HepG2 (cell line): ENCODE measurements at regions not wholly inside any gene's neighbourhood (a gene's known extent, or its start where the extent isn't known, plus 50 kb on each side); places are given as distances from the start of the nearest gene placed in this dataset.
A peak's percentile ranks its signal among the peaks of the same experiment; 100 is the strongest.

Source experiments
- ATAC-seq: fragments of 200-7000 bp; cut with Tn5 transposase; 3 replicates; pipeline ENCODE4 v1.9.1; 2020; ENCODE audit warnings: mild to moderate bottlenecking, moderate library complexity
- BruUV-seq: library from RNA; stranded (reverse); fragments of 400-500 nt; replicated peaks from 2 replicates; lab custom pipeline; 2021; lab: Mats Ljungman, UMichigan
- CTCF ChIA-PET: fragments of 300-600 bp; formaldehyde crosslinking; extraction: SDS; loops from one replicate; lab custom pipeline; 2021; ENCODE audit warnings: low total read pairs, inconsistent platforms, low intra/inter-chr PET ratio; lab: Yijun Ruan, JAX
- POLR2A ChIA-PET: fragments of 350-600 bp; sonication (Branson Sonifier 250); formaldehyde crosslinking; loops from one replicate; lab custom pipeline; 2020; ENCODE audit warnings: antibody characterized with exemption, inconsistent platforms; lab: Yijun Ruan, JAX
- DNase-seq: peaks from one replicate; pipeline ENCODE4 v3.0.0-alpha.2; 2015; ENCODE audit warnings: low spot score
- FAIRE-seq: peaks from 3 replicates; lab custom pipeline; 2011; peaks lifted over from hg19 to GRCh38; lab: Jason Lieb, UNC
- H2AFZ ChIP-seq: one replicate; pipeline ENCODE4 v1.6.1; 2011; ENCODE audit warnings: low read length, inconsistent platforms
- H3K27ac ChIP-seq: fragments of 300-600 bp; 3 replicates; pipeline ENCODE4 v1.8.0; 2011; ENCODE audit warnings: mixed run types, mild to moderate bottlenecking, mixed read lengths, low read length, inconsistent platforms; ENCODE audit not compliant: insufficient read depth; ENCODE audit errors: extremely low read length
- H3K27me3 ChIP-seq, 2 experiments: fragments of 200-600 bp in 1 of 2; 2 replicates in 1 of 2; 3 replicates in 1 of 2; pipeline versions ENCODE4 v1.6.0 to v1.8.0; 2011; ENCODE audit warnings: low read length in 2 of 2, mild to moderate bottlenecking in 2 of 2, moderate library complexity in 2 of 2, inconsistent platforms in 1 of 2; ENCODE audit not compliant: insufficient read depth in 2 of 2, control insufficient read depth in 1 of 2
- H3K36me3 ChIP-seq, 2 experiments: fragments of 200-600 bp in 1 of 2; replicated peaks in 1 of 2; 2 replicates in 1 of 2; 3 replicates in 1 of 2; pipeline versions ENCODE4 v1.5.1 to v1.8.0; 2011; ENCODE audit warnings: low read length in 2 of 2, inconsistent platforms in 1 of 2; ENCODE audit not compliant: insufficient read depth in 2 of 2, control insufficient read depth in 1 of 2
- H3K4me1 ChIP-seq: 2 replicates; pipeline ENCODE4 v1.5.1; 2012; ENCODE audit warnings: low read length, inconsistent platforms; ENCODE audit not compliant: insufficient read depth
- H3K4me2 ChIP-seq: 2 replicates; pipeline ENCODE4 v1.6.0; 2011; ENCODE audit warnings: low read depth, low read length, inconsistent platforms
- H3K4me3 ChIP-seq, 3 experiments: fragments of 200-600 bp in 1 of 3; sonication (generic), shearing (Covaris generic) in 1 of 3; replicated peaks in 1 of 3; 2 replicates each; pipeline ENCODE4 v1.5.1; 2011 to 2016; ENCODE audit warnings: low read length in 3 of 3, inconsistent platforms in 2 of 3, low read depth in 2 of 3, mild to moderate bottlenecking in 2 of 3, control low read depth in 1 of 3, mixed read lengths in 1 of 3; ENCODE audit not compliant: insufficient read depth in 1 of 3
- H3K79me2 ChIP-seq: one replicate; pipeline ENCODE4 v1.6.1; 2011; ENCODE audit warnings: low read length, inconsistent platforms; ENCODE audit not compliant: insufficient read depth
- H3K9ac ChIP-seq: 2 replicates; pipeline ENCODE4 v1.6.0; 2011; ENCODE audit warnings: mild to moderate bottlenecking, low read depth, low read length, inconsistent platforms; ENCODE audit not compliant: insufficient read depth
- H3K9me3 ChIP-seq: 2 replicates; pipeline ENCODE4 v1.5.1; 2012; ENCODE audit warnings: mild to moderate bottlenecking, low read length
- H4K20me1 ChIP-seq: 2 replicates; pipeline ENCODE4 v1.6.0; 2011; ENCODE audit warnings: inconsistent platforms, mild to moderate bottlenecking, low read length, moderate library complexity; ENCODE audit not compliant: insufficient read depth
- BRCA1 ChIP-seq: sonication (generic); formaldehyde crosslinking; IDR thresholded peaks from 2 replicates; pipeline ENCODE4 v1.4.0; 2020; ENCODE audit warnings: missing genetic modification reagents
- MAFF ChIP-seq: IDR thresholded peaks from 2 replicates; pipeline ENCODE4 v1.6.1; 2011; ENCODE audit warnings: low read depth, low read length, improper control_type of control experiment
- MAFK ChIP-seq, 2 experiments: IDR thresholded peaks in 1 of 2; conservative IDR thresholded peaks in 1 of 2; 2 replicates each; pipeline ENCODE4 v1.6.1; 2011; ENCODE audit warnings: improper control_type of control experiment in 2 of 2, low read length in 2 of 2
- MTF2 ChIP-seq: sonication (generic); formaldehyde crosslinking; IDR thresholded peaks from 2 replicates; pipeline ENCODE4 v1.5.0; 2020; ENCODE audit warnings: missing genetic modification reagents, borderline replicate concordance
- TRAFD1 ChIP-seq: sonication (generic); formaldehyde crosslinking; IDR thresholded peaks from 2 replicates; pipeline ENCODE4 v1.5.1; 2020; ENCODE audit warnings: missing genetic modification reagents, mild to moderate bottlenecking, borderline replicate concordance
- WIZ ChIP-seq: sonication (generic); formaldehyde crosslinking; IDR thresholded peaks from 2 replicates; pipeline ENCODE4 v1.5.1; 2020; ENCODE audit warnings: mild to moderate bottlenecking, missing genetic modification reagents
- ZNF629 ChIP-seq: sonication (generic); formaldehyde crosslinking; conservative IDR thresholded peaks from 2 replicates; pipeline ENCODE4 v1.5.0; 2020; ENCODE audit warnings: missing genetic modification reagents
- ZNF646 ChIP-seq: sonication (generic); formaldehyde crosslinking; IDR thresholded peaks from 2 replicates; pipeline ENCODE4 v1.9.0; 2021; ENCODE audit warnings: mild to moderate bottlenecking, missing genetic modification reagents
- ZSCAN21 ChIP-seq: sonication (generic); formaldehyde crosslinking; IDR thresholded peaks from 2 replicates; pipeline ENCODE4 v1.8.0; 2022; ENCODE audit warnings: mild to moderate bottlenecking, missing genetic modification reagents, moderate library complexity, borderline replicate concordance
- WGBS: methylation state at CpG from one replicate; pipeline ENCODE4 v1.1.6; 2017; ENCODE audit warnings: low lambda C conversion rate; 5-methylcytosine and 5-hydroxymethylcytosine counted together
- in situ Hi-C: cut with HindIII; loops from 2 replicates; pipeline ENCODE4 v1.10.0; 2017; ENCODE audit warnings: low pct_unique_long_range_greater_than_20kb; ENCODE audit not compliant: extremely low pct_ligation_motif_present
- intact Hi-C: fragments of 100-400 bp; cut with micrococcal nuclease; formaldehyde crosslinking; loops from one replicate; pipeline ENCODE4 v1.10.0; 2022; ENCODE audit not compliant: unreplicated experiment
- TF ChIP-seq, protein P1 (sequence below): sonication (generic); formaldehyde crosslinking; IDR thresholded peaks from 2 replicates; pipeline ENCODE4 v1.4.0; 2020; ENCODE audit warnings: missing genetic modification reagents, mild to moderate bottlenecking, borderline replicate concordance

DNA sequence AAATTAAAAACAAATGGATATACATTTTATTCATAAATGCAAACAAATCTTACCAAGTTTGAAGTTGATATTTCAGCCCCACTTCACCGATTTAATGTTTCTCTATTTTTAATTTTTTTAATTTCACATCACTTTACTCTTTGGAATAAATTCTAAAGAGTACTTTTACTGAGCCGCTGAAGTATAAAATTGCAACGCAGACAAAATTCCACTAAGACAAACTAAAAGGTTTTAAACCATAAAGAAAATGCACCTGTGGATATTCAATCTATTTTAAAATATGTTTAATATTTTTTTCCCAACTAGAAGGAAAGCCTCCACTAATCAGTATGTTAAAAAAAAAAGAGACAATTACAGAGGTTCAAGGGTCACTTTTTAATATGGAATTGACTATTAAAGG, 1073.9 kb upstream of the CRIM1 start:
- TF ChIP-seq MAFF (peak; percentile 51; the same call in 1 of the 2 replicates), ZNF629 (CRISPR knock-in tag) (no peak), MAFK (conservative IDR thresholded peaks at IDR 0.05 in 1 of 2, IDR thresholded peaks at IDR 0.05 in 1 of 2; ENCODE audit: low read length in 2 of 2) (peak; percentile 8 to 66; a peak in 2 of 4 replicates)
- Histone ChIP-seq H3K27me3 (no peaks in the 10 kb centered on the region), H3K4me2 (no peak overlapping the region), H2AFZ (no peak overlapping the region), H3K36me3 (no peaks in the 10 kb centered on the region), H3K79me2 (no peaks in the 10 kb centered on the region), H3K4me3 (no peak overlapping the region), H3K27ac (no peak overlapping the region), H4K20me1 (no peaks in the 10 kb centered on the region), H3K9me3 (peaks cover 37% of the 10 kb centered on the region), H3K9ac (no peak overlapping the region), H3K4me1 (no peaks in the 10 kb centered on the region)
- in situ Hi-C loops: no loop called here
- CTCF ChIA-PET: no interaction called here
- FAIRE-seq (no peak), DNase-seq (no peak), ATAC-seq (no peak)
- BruUV-seq: no TSS peak
- POLR2A ChIA-PET: no interaction called here
- intact Hi-C loops: no loop called here
- 34% methylated on average over 3 of the region's 3 CpGs for WGBS

DNA sequence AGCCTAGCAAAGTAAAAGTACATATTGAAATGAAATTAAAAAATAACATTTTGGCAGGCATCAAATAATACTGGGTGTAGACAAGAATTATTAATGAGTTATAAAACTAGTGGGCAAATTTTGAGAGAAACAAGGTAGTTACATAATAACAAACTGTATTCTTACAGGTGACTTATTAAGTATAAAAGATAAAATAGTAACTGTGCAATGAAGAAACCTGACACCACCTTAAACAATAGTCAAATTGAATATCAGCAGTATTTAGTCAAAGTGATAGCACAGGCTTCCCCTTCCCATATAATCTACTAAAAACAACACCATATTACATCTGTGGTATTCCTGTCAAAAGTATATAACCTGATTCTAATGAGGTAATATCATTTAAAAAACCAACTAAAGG, 1099.8 kb upstream of the CRIM1 start:
- H3K79me2 ChIP-seq: no peaks in the 10 kb centered on the region
- CTCF ChIA-PET: no interaction called here
- in situ Hi-C loops: no loop called here
- TF ChIP-seq TRAFD1 (CRISPR knock-in tag): no peak
- TF ChIP-seq MTF2: no peak
- no peak for TF ChIP-seq ZNF646 (CRISPR knock-in tag)
- no peak for TF ChIP-seq BRCA1
- TF ChIP-seq WIZ: no peak
- no peak for TF ChIP-seq ZSCAN21 (CRISPR knock-in tag)
- TF ChIP-seq, protein P1, sequence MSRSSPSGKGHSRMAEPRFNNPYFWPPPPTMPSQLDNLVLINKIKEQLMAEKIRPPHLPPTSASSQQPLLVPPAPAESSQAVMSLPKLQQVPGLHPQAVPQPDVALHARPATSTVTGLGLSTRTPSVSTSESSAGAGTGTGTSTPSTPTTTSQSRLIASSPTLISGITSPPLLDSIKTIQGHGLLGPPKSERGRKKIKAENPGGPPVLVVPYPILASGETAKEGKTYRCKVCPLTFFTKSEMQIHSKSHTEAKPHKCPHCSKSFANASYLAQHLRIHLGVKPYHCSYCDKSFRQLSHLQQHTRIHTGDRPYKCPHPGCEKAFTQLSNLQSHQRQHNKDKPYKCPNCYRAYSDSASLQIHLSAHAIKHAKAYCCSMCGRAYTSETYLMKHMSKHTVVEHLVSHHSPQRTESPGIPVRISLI (CRISPR knock-in tag): no peak

More for the DNA sequence above, 1099.8 kb upstream of the CRIM1 start:
- FAIRE-seq: no peak
- H3K9me3 ChIP-seq: peaks cover 29% of the 10 kb centered on the region
- no peaks in the 10 kb centered on the region for H4K20me1 ChIP-seq
- no peak overlapping the region for H3K4me2 ChIP-seq
- POLR2A ChIA-PET: no interaction called here
- intact Hi-C loops: no loop called here
- no peaks in the 10 kb centered on the region for H3K36me3 ChIP-seq
- DNase-seq: no peak
- BruUV-seq: no TSS peak
- H3K4me1 ChIP-seq: no peaks in the 10 kb centered on the region
- H3K27me3 ChIP-seq: no peaks in the 10 kb centered on the region
- no peak overlapping the region for H3K4me3 ChIP-seq
- H2AFZ ChIP-seq: no peak overlapping the region
- no peak overlapping the region for H3K9ac ChIP-seq
- ATAC-seq: no peak
- no peak overlapping the region for H3K27ac ChIP-seq
